EL (cell line): ENCODE measurements at regions not wholly inside any gene's neighbourhood (a gene's known extent, or its start where the extent isn't known, plus 50 kb on each side); places are given as distances from the start of the nearest gene placed in this dataset.
"Not testable (repeated sequence)": the region's sequence is repeated elsewhere in the genome, so short reads cannot be mapped to it uniquely, and the experiment has no call there.

Source experiments
- DNase-seq: peaks from one replicate; pipeline ENCODE4 v3.0.0-alpha.2; 2016

DNA sequence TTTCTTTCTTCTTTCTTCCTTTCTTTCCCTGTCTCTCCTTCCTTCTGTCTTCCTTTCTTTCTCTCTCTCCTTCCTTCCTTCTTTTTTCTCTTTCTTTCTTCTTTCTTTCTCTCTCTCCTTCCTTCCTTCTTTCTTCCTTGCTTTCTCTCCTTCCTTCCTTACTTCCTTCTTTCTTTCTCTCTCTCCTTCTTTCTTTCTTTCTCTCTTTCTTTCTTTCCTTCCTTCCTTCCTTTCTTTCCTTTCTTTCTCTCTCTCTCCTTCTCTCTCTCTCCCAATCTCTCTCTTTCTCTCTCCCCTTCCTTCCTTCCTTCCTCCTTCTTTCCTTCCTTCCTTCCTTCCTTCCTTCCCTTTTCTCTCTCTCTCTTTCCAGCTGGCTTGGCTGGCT lies 2806.6 kb downstream of the RPIA start:
- not testable (repeated sequence) for DNase-seq

GRCh38 chr2:91498513-91499250 lies 2807.2 kb downstream of the RPIA start:
- DNase-seq: not testable (repeated sequence)

- not testable (repeated sequence) for DNase-seq
These were observed 2808.1 kb downstream of the RPIA start for GRCh38 chr2:91499431-91500050.

- not testable (repeated sequence) for DNase-seq
These were observed 2808.9 kb downstream of the RPIA start for GRCh38 chr2:91500246-91500977.

- DNase-seq: not testable (repeated sequence)
These were observed 2809.5 kb downstream of the RPIA start for GRCh38 chr2:91500978-91501310.

- not testable (repeated sequence) for DNase-seq
These were observed 2810.1 kb downstream of the RPIA start for GRCh38 chr2:91501481-91502080.

- DNase-seq: not testable (repeated sequence)
These were observed 2812.1 kb downstream of the RPIA start for GRCh38 chr2:91503572-91503958.

DNA sequence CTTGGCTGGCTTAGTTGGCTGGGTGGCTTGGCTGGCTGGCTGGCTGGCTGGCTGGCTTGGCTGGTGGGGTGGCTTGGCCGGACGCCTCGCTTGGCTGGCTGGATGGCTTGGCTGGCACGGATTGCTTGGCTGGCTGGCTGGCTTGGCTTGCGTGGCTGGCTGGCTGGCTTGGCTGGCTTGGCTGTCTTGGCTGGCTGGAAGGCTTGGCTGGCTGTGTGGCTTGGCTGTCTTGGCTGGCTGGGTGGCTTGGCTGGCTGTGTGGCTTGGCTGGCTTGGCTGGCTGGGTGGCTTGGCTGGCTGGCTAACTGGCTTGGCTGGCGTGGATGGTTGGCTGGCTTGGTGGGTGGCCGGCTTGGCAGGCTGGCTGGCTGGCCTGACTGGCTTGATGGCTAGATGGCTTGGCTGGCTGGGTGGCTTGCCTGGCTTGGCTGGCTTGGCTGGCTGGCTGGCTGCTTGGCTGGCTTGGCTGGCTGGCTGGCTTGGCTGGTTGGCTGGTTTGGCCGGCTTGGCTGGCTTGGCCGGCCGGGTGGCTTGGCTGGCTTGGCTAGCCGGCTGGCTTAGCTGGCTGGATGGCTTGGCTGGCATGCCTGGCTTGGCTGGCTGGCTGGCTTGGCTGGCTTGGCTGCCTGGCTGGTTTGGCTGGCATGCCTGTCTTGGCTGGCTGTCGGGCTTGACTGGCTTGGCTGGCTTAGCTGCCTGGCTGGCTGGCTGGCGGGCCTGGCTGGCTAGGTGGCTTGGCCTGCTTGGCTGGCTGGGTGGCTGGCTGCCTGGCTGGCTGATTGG lies 2812.7 kb downstream of the RPIA start:
- DNase-seq: not testable (repeated sequence)

- DNase-seq: not testable (repeated sequence)
These were observed 2817.3 kb downstream of the RPIA start for GRCh38 chr2:91508816-91509215.

DNA sequence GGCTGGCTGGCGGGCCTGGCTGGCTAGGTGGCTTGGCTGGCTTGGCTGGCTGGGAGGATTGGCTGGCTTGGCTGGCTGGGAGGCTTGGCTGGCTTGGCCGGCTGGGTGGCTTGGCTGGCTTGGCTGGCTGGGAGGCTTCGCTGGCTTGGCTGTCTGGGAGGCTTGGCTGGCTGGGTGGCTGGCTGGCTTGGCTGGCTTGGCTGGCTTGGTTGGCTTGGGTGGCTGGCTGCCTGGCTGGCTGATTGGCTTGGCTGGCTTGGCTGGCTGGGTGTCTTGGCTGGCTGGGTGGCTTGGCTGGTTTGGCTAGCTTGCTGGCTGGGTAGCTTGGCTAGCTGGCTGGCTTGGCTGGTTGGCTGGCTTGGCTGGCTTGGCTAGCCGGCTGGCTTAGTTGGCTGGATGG lies 2817.8 kb downstream of the RPIA start:
- DNase-seq: not testable (repeated sequence)

DNA sequence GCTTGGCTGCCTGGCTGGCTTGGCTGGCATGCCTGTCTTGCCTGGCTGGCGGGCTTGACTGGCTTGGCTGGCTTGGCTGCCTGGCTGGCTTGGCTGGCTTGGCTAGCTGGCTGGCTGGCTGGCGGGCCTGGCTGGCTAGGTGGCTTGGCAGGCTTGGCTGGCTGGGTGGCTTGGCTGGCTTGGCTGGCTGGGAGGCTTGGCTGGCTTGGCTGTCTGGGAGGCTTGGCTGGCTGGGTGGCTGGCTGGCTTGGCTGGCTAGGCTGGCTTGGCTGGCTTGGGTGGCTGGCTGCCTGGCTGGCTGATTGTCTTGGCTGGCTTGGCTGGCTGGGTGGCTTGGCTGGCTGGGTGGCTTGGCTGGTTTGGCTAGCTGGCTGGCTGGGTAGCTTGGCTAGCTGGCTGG lies 2819.7 kb downstream of the RPIA start:
- DNase-seq: not testable (repeated sequence)

DNA sequence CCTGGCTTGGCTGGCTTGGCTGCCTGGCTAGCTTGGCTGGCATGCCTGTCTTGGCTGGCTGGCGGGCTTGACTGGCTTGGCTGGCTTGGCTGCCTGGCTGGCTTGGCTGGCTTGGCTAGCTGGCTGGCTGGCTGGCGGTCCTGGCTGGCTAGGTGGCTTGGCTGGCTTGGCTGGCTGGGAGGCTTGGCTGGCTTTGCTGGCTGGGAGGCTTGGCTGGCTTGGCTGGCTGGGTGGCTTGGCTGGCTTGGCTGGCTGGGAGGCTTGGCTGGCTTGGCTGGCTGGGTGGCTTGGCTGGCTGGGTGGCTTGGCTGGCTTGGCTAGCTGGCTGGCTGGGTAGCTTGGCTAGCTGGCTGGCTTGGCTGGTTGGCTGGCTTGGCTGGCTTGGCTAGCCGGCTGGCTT lies 2824.5 kb downstream of the RPIA start:
- not testable (repeated sequence) for DNase-seq

- DNase-seq: not testable (repeated sequence)
These were observed 2825.2 kb downstream of the RPIA start for GRCh38 chr2:91516669-91517068.

- not testable (repeated sequence) for DNase-seq
These were observed 2826.4 kb downstream of the RPIA start for GRCh38 chr2:91517846-91518245.

DNA sequence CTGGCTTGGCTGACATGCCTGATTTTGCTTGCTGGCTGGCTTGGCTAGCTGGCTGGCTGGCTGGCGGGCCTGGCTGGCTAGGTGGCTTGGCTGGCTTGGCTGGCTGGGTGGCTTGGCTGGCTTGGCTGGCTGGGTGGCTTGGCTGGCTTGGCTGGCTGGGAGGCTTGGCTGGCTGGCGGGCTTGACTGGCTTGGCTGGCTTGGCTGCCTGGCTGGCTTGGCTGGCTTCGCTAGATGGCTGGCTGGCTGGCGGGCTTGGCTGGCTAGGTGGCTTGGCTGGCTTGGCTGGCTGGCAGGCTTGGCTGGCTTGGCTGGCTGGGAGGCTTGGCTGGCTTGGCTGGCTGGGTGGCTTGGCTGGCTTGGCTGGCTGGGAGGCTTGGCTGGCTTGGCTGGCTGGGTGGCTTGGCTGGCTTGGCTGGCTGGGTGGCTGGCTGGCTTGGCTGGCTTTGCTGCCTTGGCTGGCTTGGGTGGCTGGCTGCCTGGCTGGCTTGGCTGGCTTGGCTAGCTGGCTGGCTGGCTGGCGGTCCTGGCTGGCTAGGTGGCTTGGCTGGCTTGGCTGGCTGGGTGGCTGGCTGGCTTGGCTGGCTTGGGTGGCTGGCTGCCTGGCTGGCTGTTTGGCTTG lies 2827.0 kb downstream of the RPIA start:
- not testable (repeated sequence) for DNase-seq

DNA sequence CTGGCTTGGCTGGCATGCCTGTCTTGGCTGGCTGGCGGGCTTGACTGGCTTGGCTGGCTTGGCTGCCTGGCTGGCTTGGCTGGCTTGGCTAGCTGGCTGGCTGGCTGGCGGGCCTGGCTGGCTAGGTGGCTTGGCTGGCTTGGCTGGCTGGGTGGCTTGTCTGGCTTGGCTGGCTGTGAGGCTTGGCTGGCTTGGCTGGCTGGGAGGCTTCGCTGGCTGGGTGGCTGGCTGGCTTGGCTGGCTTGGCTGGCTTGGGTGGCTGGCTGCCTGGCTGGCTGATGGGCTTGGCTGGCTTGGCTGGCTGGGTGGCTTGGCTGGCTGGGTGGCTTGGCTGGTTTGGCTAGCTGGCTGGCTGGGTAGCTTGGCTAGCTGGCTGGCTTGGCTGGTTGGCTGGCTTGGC lies 2827.9 kb downstream of the RPIA start:
- not testable (repeated sequence) for DNase-seq

DNA sequence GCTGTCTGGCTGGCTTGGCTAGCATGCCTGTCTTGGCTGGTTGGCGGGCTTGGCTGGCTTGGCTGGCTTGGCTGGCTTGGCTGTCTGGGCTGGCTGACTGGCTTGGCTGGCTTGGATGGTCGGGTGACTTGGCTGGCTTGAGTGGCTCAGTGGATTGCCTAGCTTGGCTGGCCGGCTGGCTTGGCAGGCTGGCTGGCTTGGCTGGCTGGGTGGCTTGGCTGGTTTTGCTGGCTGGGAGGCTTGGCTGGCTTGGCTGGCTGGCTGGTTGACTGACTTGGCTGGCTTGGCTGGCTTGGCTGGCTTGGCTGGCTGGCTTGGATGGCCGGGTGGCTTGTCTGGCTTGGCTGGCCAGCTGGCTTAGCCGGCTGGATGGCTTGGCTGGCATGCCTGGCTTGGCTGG lies 2828.4 kb downstream of the RPIA start:
- DNase-seq: not testable (repeated sequence)

DNA sequence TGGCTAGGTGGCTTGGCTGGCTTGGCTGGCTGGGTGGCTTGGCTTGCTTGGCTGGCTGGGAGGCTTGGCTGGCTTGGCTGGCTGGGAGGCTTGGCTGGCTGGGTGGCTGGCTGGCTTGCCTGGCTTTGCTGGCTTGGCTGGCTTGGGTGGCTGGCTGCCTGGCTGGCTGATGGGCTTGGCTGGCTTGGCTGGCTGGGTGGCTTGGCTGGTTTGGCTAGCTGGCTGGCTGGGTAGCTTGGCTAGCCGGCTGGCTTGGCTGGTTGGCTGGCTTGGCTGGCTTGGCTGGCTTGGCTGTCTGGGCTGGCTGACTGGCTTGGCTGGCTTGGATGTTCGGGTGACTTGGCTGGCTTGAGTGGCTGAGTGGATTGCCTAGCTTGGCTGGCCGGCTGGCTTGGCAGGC lies 2829.1 kb downstream of the RPIA start:
- not testable (repeated sequence) for DNase-seq

GRCh38 chr2:91520972-91521535 lies 2829.6 kb downstream of the RPIA start:
- DNase-seq: not testable (repeated sequence)

- DNase-seq: not testable (repeated sequence)
These were observed 2830.5 kb downstream of the RPIA start for GRCh38 chr2:91521944-91522343.

- not testable (repeated sequence) for DNase-seq
These were observed 2831.4 kb downstream of the RPIA start for GRCh38 chr2:91522877-91523276.

GRCh38 chr2:91523751-91524150 lies 2832.3 kb downstream of the RPIA start:
- DNase-seq: not testable (repeated sequence)
